ENCODE measurements at regions not wholly inside any gene's neighbourhood (a gene's known extent, or its start where the extent isn't known, plus 50 kb on each side); places are given as distances from the start of the nearest gene placed in this dataset.

DNA sequence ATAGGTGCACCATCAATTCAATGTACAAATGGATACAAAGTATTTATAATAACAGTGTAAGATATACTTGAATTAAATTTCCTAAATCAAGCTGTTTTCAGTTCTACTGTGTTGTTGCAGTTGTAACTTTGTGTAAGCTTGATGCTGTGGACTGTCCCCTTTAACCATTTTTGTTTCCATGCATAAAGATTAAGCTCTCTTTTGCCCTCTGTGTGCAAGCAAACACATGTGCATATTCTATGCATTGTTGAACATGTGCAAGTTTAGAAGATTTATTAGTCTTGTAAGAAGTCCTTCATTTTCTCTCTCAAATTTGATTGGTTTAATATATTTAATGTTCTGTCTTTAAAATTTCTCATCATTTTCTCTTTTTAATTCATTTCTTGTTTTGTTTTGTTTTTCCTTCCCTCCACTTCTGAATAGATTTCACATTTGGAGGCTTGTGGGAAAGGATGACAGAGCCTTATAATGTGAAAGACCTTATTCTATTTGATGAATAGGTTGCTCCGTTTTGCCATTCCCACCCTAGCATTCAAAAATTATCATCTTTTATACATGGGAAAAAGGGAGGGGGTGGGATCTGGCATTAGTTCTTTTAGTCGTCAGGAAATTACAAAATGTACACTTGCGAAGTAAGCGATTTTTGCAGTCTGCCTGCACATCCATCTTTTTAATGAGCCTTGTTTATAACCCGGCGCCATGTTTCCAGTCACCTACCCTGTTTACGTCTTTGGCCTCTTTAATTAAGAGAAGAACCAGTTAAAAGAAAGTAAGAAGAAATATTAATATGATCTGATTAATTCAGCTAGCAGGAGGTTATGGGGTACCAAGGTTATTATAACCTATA lies 961.5 kb upstream of the NR2F2 start:
- no peak for DNase-seq (ENCODE audit: low read depth)

DNA sequence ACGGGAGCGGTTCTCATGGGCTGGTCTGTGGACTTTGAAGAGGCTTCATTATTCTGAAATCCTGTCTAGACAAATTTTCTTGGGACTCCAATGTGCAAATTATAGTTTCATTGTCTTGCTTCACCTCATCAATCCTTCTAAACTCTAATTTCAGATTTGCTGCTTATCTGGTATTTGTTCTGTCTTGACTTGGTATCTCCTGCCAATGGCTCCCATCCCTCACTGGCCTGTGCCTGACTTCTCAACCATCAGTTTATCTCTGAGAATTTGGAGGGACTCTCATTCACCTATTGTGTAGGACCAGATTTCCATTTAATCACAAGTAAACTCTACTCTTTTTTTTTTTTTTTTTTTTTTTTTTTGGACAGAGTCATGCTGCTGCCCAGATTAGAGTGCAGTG lies 960.2 kb upstream of the NR2F2 start:
- DNase-seq (ENCODE audit: low read depth): no peak

DNA sequence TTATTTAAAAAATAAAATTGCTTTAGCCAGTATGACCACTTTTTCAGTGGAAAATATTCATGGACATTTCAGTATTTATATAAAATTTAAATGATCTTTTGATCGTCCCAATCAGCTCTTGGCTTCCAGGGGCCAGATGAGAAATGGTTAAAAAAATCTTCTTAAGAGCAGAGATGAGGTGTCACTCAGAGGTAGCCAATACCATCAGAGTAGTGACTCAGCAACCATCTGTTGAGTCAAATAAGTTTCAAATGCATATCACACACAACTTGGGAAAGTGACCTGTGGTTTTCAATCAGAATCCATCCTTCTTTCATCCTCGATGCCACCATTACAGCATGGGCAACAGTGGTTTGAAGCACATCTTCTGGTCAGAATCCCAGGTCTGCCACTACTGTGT lies 958.8 kb upstream of the NR2F2 start:
- DNase-seq (ENCODE audit: low read depth): peak; percentile 2

DNA sequence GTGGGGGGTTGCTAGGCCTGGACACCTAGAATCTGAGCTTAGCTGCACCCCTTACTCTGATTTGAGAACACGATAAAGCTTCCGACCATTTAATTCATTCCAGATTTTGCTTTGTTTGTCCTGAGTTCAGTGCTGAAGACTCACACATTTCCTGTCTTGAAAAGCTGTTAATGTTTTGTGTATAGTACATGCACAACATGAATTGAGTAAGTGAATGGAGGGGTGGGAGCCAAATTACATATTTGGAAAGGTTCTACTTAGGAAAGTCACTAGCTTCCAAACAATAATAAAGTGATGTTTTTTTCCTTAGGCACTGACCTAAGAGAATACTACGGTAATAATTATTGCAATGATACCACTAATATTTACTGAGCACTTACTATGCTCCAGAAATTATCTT lies 955.2 kb upstream of the NR2F2 start:
- no peak for DNase-seq (ENCODE audit: low read depth)

DNA sequence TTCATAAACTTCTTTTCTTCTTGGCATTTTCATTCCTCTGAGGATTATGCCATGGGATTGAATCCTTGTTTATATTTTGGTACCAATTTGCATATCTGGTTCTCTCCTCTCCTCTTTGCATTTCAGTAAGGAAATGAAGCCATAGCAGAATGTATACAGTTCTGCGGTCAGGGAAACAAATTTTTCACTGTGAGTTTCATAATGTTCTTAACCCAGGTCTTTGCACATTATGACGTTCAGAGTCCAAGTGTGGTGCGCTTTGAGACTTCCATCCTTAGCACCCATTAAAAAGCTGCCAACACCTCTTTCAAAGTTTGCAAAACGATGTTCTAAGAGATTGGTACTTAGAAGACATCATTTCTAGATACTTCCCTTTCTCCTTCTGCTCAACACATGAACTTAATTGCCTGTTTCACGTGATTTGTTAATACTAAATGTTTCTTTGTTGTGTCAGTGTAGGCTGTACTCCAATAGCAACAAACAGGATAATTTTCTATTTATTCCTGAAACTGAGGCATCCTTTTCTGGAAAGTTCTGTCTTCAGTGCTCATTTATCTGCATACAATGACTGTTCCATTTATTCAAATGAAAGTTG lies 953.1 kb upstream of the NR2F2 start:
- DNase-seq (ENCODE audit: low read depth): no peak

DNA sequence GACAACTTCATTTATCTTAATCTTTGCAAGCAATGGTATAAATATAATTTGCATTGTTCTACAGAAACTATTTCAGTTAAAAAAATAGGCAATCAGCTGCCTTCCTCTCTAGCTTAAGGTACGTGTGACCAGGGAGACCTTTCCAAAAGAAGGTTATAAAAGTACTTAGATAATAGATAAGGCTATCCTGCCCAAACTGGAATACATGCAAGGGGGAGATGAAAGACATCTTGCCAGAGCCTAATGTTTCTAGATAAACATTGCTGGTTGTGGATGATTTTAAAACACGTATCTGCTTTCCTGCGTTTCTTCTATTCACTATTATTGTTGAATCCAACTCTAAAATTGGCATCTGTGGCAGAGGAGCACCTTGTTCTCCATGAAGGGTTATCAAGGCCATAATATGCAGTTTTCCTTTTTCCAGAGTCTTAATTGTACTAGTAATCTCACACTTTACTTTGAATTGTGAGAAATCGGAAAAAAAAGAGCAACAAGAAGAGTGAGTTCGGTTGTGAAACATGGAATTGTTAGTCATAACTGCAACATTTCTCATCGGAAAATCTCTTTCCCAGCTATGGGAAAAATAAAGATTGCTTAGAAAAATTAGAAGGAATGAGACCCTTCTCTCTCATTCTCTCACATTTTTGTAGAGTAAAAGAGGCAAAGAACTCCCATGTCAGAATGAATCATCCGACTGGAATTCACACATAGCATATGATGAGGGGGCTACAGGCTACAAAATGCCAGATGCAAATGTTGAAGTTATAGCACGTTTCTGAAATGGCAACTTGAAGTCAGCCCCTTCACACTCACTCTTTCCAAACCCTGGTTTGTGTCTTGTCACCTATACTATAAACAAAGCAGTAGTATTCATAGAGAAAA lies 936.1 kb upstream of the NR2F2 start:
- no peak for DNase-seq (ENCODE audit: low read depth)

DNA sequence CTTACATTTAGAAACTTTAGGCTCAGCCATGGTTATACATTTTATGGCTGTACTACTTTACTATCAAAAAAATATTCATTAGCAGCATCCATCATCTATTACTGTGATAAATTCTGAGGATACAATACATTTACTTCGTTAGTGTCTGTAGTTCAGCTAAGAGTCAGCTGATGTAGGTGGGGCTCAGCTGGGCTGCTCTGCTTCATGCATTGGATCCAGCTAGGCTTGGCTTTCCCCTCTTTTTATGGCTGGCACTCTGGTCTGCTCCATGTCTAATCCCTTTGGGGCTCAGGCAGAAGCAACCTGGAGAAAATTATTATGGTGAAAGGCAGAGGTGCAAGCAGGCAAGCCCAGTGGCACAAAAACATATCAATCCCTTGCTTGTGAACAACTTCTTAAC lies 930.1 kb upstream of the NR2F2 start:
- DNase-seq (ENCODE audit: low read depth): no peak

DNA sequence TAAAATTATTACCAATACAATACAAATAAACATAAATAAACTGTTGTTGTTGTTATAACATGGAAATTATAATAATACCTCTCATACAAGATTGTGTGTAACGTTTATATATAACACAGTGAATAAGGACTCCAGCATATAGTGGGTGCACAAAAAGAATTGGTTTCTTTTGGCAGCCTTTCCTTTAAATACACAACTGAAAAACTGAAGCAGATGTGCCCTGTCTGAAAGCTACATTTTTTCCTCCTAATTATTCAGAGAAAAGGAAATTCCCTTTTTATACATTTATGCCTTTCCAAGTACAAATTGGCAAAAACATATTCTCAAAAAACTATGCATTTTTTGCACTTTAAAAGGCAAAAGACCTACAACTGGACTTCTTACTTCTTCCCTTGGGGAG lies 928.9 kb upstream of the NR2F2 start:
- no peak for DNase-seq (ENCODE audit: low read depth)

DNA sequence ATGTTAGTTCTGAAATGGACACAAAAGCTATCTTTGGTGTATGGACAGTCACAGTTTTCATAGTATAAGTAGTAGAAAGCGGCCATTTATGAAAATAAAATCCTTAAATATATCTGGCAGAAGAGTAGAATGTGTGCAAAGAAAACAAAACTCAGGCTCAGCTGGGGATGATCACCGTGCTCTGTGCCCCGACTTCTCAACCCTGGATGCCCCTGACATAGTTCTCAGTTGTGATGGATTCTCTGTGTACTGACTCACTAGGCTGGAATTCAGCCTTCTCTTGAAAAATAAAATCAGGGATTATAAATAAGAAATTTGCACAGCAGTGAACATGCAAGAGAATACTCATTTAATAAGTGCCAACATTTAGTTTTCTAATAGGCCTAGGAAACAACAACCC lies 925.1 kb upstream of the NR2F2 start:
- peak; percentile 2 for DNase-seq (ENCODE audit: low read depth)

DNA sequence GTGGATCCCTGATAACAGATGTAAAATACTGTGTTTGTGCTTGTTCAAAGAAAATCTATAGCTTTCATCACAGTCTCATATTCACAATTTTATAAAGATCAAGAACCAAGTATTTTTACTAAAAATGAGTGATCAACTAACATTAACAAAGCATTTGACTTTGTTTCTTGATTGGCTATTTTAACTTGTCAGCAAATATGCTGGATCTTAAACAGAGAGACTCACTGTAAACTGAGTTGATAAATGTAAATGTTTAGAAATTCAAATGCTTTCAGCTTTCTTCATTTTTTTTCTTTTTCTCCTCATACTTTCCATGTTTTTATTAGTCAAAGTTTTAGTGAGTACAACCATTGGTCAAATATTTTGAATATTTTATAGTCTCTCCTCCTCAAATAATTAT lies 923.0 kb upstream of the NR2F2 start:
- DNase-seq (ENCODE audit: low read depth): no peak

DNA sequence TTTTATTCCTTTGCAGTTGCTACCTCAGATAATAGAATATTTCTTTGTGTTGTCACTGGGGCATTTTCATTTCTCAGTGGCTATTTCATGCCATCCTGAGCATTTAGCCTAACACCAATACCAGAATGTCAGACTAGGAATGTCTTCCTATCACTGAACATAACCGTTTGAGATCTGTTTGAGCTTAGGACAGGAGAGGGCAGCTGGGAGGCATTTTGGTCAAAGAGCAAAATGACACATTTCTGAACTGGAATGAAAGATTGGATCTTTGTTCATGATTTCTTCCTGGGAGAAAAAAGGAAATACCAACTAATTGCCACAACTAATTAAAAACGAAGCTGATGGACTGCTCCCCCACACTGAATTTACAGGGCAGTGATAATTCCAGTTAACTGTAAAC lies 921.3 kb upstream of the NR2F2 start:
- no peak for DNase-seq (ENCODE audit: low read depth)

DNA sequence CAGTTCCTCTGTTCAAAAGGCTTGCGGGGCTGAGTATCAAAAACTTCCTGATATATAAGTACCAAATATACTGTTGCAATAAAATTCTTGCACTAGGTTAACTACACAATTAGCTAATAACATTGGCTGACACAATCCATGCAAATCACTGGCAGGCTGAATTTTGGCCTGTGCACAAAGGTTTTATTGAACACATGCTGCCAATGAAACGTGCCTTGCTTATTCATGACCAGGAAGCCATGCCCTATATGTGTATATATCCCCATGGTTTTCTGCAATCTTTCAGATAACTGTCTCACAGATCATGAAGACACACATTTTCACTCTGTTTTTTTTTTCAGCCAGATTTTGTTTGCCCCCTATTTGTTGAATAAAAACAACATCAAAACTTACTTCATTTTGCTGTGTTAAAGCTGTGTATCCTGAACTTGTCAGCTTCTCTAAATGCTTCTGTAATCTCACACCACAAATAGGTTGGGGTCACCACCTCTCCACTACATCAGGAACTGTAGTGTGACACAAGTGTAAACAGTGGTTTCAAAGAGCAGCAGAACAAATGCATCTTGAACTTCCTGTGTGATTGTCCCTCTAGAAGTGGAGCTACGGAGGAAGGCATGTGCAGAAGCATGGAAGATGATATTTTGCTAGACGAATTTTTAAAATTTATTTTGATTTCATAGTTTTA lies 920.7 kb upstream of the NR2F2 start:
- DNase-seq (ENCODE audit: low read depth): peak; percentile 6

DNA sequence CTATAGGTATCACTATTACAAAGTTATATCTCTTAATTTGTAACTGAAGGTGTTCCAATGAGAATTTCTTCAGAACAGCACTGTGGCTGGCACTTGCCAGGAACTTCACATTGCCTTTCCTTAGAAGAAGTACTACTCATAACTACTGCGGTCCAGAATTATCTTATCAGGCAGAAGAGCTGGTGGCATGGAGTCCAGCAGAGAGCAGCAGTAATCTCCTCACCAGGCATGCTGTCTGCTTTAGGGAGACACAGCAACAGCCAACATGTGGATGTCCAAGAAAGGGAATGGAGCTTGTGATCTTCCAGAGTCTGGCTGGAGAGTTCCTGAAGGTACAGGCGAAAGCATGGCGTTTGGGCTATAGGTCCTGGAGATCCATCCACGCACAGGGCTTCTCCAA lies 919.7 kb upstream of the NR2F2 start:
- DNase-seq (ENCODE audit: low read depth): peak; percentile 4

DNA sequence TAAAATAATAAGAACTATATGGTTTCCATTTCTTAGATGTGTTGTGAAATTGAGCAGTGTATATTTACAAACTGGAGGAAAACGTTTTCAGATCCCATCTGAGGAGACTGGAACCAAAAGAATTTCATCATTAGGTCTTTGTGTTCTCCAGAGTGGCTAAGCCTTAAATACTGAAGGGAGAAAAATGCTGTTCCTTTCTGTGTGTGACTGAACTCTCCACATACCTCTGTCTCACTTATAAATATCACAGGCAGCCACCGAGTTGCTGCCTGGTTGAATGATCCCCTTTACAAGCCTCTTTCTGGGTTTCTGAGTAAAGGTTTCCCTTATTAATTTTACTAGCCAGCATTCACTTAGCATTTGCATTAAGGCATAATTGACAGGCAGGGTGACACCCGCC lies 913.9 kb upstream of the NR2F2 start:
- DNase-seq (ENCODE audit: low read depth): no peak

DNA sequence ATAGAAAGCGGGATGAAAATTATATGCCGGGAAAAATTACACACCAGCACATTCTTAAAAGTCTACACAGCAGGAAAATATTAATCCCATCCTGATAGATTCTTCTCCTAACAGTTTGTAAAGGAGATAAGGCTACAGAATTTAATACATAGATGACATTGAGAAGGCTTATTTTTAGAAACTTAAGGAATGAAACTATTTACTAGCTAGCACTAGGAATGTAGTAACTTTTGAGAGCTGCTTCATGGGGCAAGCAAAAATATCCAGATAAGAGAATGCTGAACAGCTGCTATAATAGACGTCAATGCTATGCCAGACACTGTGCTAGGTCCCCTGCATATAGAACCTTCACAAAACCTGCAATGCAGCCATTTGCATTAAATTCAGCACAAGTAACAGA lies 912.7 kb upstream of the NR2F2 start:
- DNase-seq (ENCODE audit: low read depth): no peak

DNA sequence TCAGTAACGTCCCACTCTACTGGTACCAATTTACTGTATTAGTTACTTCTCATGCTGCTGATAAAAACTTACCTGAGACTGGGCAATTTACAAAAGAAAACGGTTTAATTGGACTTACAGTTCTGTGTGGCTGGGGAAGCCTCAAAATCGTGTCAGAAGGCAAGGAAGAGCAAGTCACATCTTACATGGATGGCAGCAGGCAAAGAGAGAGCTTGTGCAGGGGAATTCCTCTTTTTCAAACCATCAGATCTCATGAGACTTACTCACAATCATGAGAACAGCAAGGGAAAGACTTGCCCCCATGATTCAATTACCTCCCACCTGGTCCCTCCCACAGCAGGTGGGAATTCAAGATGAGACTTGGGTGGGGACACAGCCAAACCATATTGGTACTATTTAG lies 908.2 kb upstream of the NR2F2 start:
- no peak for DNase-seq (ENCODE audit: low read depth)

DNA sequence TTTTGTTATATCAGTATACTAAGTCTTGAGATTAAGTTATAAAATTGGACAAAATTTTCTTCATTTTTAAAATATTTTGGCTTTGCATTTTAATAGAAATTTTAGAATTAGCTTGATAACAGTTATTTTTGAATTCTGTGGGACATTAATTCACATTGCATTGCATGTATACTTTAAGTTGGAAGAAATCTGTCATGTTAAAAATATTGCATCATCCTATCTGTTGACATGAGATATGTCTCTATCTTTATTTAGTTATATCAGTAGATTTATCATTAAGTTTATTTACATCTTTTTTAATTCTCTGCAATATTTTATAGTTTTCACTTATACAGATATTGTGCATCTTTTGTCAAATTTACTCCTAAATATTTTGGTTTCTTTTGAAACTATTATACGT lies 904.6 kb upstream of the NR2F2 start:
- no peak for DNase-seq (ENCODE audit: low read depth)

DNA sequence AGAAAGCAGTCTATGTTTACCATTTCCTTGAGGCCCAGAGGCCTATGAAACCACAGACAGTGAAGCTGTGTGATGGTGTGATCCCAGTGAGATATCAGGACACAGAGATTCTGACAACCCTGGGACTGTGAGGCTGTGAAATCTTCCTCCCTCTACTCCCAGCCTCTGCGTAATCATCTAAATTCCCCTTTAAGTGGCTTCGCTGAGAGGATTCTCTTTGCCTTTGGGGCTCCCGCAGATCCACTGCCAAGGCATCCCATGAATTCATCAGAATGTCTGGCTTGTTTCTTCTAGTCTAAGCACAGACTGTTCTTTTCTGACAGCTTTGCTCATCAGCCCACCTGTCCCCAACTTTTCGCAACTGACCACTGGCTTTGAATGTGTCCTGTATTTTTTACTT lies 901.2 kb upstream of the NR2F2 start:
- DNase-seq (ENCODE audit: low read depth): no peak

DNA sequence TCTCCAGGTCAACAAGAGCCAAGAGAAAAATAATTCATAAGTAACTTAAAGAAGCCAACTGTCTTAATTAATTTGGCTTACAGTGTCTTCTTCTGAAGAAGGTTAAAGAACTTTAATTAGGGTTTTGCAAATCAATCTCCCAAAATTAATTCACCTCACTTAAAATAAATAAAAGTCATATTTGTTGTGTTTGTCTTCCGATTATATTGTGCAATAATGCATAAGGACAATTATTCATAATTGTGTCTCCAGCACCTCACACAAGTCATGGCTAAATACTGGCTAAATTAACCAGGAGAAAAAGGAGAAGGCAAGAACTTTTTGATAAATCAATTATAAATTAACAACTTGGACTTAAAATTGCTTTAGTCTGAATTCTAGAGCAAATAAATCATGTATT lies 899.0 kb upstream of the NR2F2 start:
- DNase-seq (ENCODE audit: low read depth): no peak

DNA sequence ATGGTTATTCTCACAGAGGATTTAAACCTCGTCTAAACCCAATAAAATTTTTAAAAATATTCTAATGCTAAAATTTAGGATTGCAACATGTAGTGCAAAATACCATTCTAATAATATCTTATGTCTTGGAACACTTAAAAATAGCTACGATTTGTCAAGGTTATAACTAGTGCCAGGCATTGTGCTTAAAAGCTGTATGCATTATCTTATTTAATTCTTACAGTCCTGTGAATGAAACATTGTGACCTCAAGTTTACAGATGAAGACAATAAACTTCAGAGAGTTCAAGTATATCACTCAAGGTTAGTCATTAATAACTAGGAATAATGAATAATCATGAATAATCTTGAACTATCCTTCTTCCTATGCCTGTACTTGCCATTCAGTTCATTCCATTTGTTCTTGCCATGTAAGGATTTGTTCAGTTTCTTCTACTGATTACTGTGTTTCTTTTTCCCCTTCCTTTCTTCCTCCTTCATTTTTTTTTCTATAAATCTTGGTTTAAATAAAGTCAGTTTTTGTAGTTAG lies 897.6 kb upstream of the NR2F2 start:
- DNase-seq (ENCODE audit: low read depth): no peak

DNA sequence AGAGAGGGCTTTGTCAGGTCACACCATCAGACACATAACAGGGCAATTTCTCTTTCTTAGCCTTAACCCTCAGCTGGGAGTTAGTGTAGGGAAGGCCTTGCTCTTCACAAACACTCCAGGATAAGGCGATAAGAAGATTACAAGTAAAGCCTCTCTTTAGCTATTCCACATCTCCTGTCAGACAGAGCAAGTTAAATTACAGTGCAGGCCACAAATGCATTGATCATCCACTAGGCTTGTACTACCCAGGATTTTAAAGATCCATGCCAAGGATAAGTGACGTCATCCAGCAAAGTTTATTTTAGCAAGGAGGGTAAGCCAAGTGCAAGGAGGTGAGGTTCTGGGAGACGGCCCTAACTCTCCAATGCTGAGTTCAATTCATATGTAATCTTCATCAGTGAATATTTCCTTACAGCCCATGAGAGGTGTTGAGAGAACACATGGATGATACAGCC lies 890.6 kb upstream of the NR2F2 start:
- no peak for DNase-seq (ENCODE audit: low read depth)

DNA sequence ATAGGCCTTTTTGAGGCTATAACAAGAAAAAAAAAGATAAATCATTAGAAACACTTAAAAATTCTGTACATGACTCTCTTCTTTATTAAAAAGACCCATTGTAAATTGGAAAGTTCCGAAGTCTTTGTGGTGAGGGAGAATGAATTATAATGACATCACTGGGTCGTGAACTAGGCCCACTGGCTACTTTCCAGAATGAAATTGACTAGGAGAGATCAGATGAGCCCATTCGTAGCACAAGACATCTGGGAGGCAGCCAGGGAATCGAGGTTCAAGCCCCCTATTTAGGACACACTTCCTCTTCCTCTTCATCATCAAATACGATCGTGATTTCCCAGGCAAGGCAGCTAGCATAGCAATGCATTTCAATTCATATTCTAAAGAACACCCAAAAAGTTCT lies 889.8 kb upstream of the NR2F2 start:
- no peak for DNase-seq (ENCODE audit: low read depth)

All from M059J (cell line).